ENCODE measurements at regions not wholly inside any gene's neighbourhood (a gene's known extent, or its start where the extent isn't known, plus 50 kb on each side); places are given as distances from the start of the nearest gene placed in this dataset.
"Not testable (repeated sequence)": the region's sequence is repeated elsewhere in the genome, so short reads cannot be mapped to it uniquely, and the experiment has no call there.

DNA sequence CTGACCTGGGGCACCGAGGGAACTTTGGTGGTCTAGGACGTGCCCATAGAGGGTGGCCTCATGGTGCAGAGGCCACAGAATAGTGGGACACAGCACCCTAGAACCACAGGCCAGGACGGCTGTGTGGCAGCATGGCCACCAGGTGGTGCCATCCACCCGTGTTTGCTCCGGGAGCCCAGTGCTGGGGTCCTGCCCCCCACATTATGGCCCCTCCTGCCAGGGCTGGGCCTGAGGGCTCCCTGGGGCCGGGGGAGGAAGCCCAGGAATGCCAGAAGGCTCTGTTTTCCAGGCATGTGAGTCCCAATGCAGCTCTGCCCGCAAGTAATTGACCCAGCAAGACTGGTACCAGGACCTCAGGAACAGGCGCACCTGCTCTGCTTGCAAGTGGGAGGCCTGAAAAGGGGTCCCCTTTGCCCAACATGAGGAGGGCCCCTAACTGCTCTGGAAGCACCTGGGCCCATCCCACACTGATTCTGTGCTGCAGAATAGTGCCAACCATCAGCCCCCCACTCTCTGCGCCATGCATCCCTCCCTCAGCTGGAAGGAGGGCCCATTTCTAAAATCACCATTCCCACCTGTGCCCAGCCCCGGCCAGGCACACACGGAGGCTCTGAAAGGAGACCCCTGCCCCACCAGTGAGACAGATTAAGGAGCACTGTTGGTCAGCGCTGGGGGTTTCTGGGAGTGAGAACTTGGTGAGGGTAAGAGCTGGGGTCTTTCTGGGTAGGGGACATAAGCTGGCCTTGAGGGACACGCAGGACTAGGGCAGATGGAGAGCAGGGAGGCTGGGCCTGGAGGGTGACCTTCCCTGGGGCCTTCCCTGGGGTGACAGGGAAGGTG, 174.4 kb downstream of the TBC1D2B start:
- TF ChIP-seq, protein P1, sequence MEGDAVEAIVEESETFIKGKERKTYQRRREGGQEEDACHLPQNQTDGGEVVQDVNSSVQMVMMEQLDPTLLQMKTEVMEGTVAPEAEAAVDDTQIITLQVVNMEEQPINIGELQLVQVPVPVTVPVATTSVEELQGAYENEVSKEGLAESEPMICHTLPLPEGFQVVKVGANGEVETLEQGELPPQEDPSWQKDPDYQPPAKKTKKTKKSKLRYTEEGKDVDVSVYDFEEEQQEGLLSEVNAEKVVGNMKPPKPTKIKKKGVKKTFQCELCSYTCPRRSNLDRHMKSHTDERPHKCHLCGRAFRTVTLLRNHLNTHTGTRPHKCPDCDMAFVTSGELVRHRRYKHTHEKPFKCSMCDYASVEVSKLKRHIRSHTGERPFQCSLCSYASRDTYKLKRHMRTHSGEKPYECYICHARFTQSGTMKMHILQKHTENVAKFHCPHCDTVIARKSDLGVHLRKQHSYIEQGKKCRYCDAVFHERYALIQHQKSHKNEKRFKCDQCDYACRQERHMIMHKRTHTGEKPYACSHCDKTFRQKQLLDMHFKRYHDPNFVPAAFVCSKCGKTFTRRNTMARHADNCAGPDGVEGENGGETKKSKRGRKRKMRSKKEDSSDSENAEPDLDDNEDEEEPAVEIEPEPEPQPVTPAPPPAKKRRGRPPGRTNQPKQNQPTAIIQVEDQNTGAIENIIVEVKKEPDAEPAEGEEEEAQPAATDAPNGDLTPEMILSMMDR (IDR thresholded peaks at IDR 0.05) = peak in 5 of 6 experiments; percentile 24 to 61 (median 39)
- TF ChIP-seq POLR2A (IDR thresholded peaks at IDR 0.05) = not testable (repeated sequence)

All from esophagus squamous epithelium (tissue), 4 donors.